ENCODE measurements at regions not wholly inside any gene's neighbourhood (a gene's known extent, or its start where the extent isn't known, plus 50 kb on each side); places are given as distances from the start of the nearest gene placed in this dataset.

- DNase-seq = no peak
Measured at GRCh38 chr1:29719253-29719652, 482.9 kb downstream of the PTPRU start.

GRCh38 chr1:29718791-29719190 is 482.5 kb downstream of the PTPRU start:
- no peak for DNase-seq
- no peak for TF ChIP-seq GATA1 (IDR thresholded peaks at IDR 0.05; ENCODE audit: low read depth, low read length)
- TF ChIP-seq POLR2A (IDR thresholded peaks at IDR 0.05; ENCODE audit: low read length) = no peak

More at GRCh38 chr1:29719253-29719652, 482.9 kb downstream of the PTPRU start:
- TF ChIP-seq POLR2A (IDR thresholded peaks at IDR 0.05; ENCODE audit: low read length) = no peak
- no peak for TF ChIP-seq GATA1 (IDR thresholded peaks at IDR 0.05; ENCODE audit: low read depth, low read length)

- DNase-seq = no peak
- TF ChIP-seq GATA1 (IDR thresholded peaks at IDR 0.05; ENCODE audit: low read depth, low read length) (no peak), POLR2A (IDR thresholded peaks at IDR 0.05; ENCODE audit: low read length) (no peak)
Measured at GRCh38 chr1:29716306-29716705, 480.0 kb downstream of the PTPRU start.

GRCh38 chr1:29713857-29714256 is 477.5 kb downstream of the PTPRU start:
- DNase-seq = no peak
- TF ChIP-seq GATA1 (IDR thresholded peaks at IDR 0.05; ENCODE audit: low read depth, low read length) (no peak), POLR2A (IDR thresholded peaks at IDR 0.05; ENCODE audit: low read length) (no peak)

GRCh38 chr1:29712801-29713200 is 476.5 kb downstream of the PTPRU start:
- no peak for TF ChIP-seq GATA1 (IDR thresholded peaks at IDR 0.05; ENCODE audit: low read depth, low read length)
- no peak for TF ChIP-seq POLR2A (IDR thresholded peaks at IDR 0.05; ENCODE audit: low read length)
- no peak for DNase-seq

GRCh38 chr1:29712284-29712651 is 475.9 kb downstream of the PTPRU start:
- DNase-seq = no peak
- TF ChIP-seq GATA1 (IDR thresholded peaks at IDR 0.05; ENCODE audit: low read depth, low read length) (no peak), POLR2A (IDR thresholded peaks at IDR 0.05; ENCODE audit: low read length) (no peak)

GRCh38 chr1:29711582-29712283 is 475.4 kb downstream of the PTPRU start:
- no peak for DNase-seq
- TF ChIP-seq POLR2A (IDR thresholded peaks at IDR 0.05; ENCODE audit: low read length) (no peak), GATA1 (IDR thresholded peaks at IDR 0.05; ENCODE audit: low read depth, low read length) (no peak)

GRCh38 chr1:29709704-29710280 is 473.5 kb downstream of the PTPRU start:
- DNase-seq = no peak
- TF ChIP-seq GATA1 (IDR thresholded peaks at IDR 0.05; ENCODE audit: low read depth, low read length) = no peak
- no peak for TF ChIP-seq POLR2A (IDR thresholded peaks at IDR 0.05; ENCODE audit: low read length)

GRCh38 chr1:29708796-29709703 is 472.7 kb downstream of the PTPRU start:
- TF ChIP-seq POLR2A (IDR thresholded peaks at IDR 0.05; ENCODE audit: low read length) (no peak), GATA1 (IDR thresholded peaks at IDR 0.05; ENCODE audit: low read depth, low read length) (no peak)
- DNase-seq = no peak

GRCh38 chr1:29708381-29708780 is 472.1 kb downstream of the PTPRU start:
- TF ChIP-seq POLR2A (IDR thresholded peaks at IDR 0.05; ENCODE audit: low read length) = no peak
- no peak for TF ChIP-seq GATA1 (IDR thresholded peaks at IDR 0.05; ENCODE audit: low read depth, low read length)
- DNase-seq = no peak

- DNase-seq = no peak
- TF ChIP-seq GATA1 (IDR thresholded peaks at IDR 0.05; ENCODE audit: low read depth, low read length) (no peak), POLR2A (IDR thresholded peaks at IDR 0.05; ENCODE audit: low read length) (no peak)
Measured at GRCh38 chr1:29707796-29708195, 471.5 kb downstream of the PTPRU start.

- no peak for TF ChIP-seq POLR2A (IDR thresholded peaks at IDR 0.05; ENCODE audit: low read length)
- no peak for TF ChIP-seq GATA1 (IDR thresholded peaks at IDR 0.05; ENCODE audit: low read depth, low read length)
- no peak for DNase-seq
Measured at GRCh38 chr1:29706936-29707335, 470.6 kb downstream of the PTPRU start.

- no peak for DNase-seq
- no peak for TF ChIP-seq GATA1 (IDR thresholded peaks at IDR 0.05; ENCODE audit: low read depth, low read length)
- TF ChIP-seq POLR2A (IDR thresholded peaks at IDR 0.05; ENCODE audit: low read length) = no peak
Measured at GRCh38 chr1:29704430-29704829, 468.1 kb downstream of the PTPRU start.

Measured in erythroblast (primary cell).